ENCODE measurements at regions not wholly inside any gene's neighbourhood (a gene's known extent, or its start where the extent isn't known, plus 50 kb on each side); places are given as distances from the start of the nearest gene placed in this dataset.

GRCh38 chr10:4626919-4627318, 199.1 kb upstream of the AKR1E2 start:
- TF ChIP-seq MAX (IDR thresholded peaks at IDR 0.05) (no peak), REST (IDR thresholded peaks at IDR 0.05; ENCODE audit: low read depth) (no peak), EP300 (IDR thresholded peaks at IDR 0.05; ENCODE audit: borderline replicate concordance) (no peak), CREB1 (IDR thresholded peaks at IDR 0.05; ENCODE audit: low read depth) (no peak), RAD21 (IDR thresholded peaks at IDR 0.05; ENCODE audit: low read depth) (no peak), TAF1 (IDR thresholded peaks at IDR 0.05; ENCODE audit: low read depth) (no peak), NFIC (IDR thresholded peaks at IDR 0.05) (no peak), EGR1 (IDR thresholded peaks at IDR 0.05) (no peak), FOXM1 (IDR thresholded peaks at IDR 0.05; ENCODE audit: borderline replicate concordance, low read depth) (no peak), USF1 (IDR thresholded peaks at IDR 0.05) (no peak)

Measured in Ishikawa (cell line).